UCSD-AML1 (cell line): ENCODE measurements at regions not wholly inside any gene's neighbourhood (a gene's known extent, or its start where the extent isn't known, plus 50 kb on each side); places are given as distances from the start of the nearest gene placed in this dataset.

Experiments used
- DNase-seq: peaks from one replicate; lab custom pipeline; 2025; ENCODE audit not compliant: unreplicated experiment; lab: John Stamatoyannopoulos, UW

GRCh38 chr6:71420693-71421328, 132.2 kb downstream of the OGFRL1 start:
- no peak for DNase-seq

- DNase-seq: no peak
Observed at GRCh38 chr6:71421611-71422010, 133.0 kb downstream of the OGFRL1 start.

GRCh38 chr6:71430018-71430417, 141.4 kb downstream of the OGFRL1 start:
- DNase-seq: no peak

GRCh38 chr6:71433441-71433840, 144.8 kb downstream of the OGFRL1 start:
- no peak for DNase-seq

GRCh38 chr6:71444222-71444621, 155.6 kb downstream of the OGFRL1 start:
- DNase-seq: no peak

GRCh38 chr6:71446057-71446456, 157.4 kb downstream of the OGFRL1 start:
- DNase-seq: no peak

GRCh38 chr6:71446470-71446869, 157.9 kb downstream of the OGFRL1 start:
- no peak for DNase-seq

- no peak for DNase-seq
Observed at GRCh38 chr6:71452697-71453370, 164.2 kb downstream of the OGFRL1 start.

- DNase-seq: no peak
Observed at GRCh38 chr6:71453371-71453706, 164.7 kb downstream of the OGFRL1 start.

GRCh38 chr6:71454056-71454455, 165.4 kb downstream of the OGFRL1 start:
- DNase-seq: no peak

- no peak for DNase-seq
Observed at GRCh38 chr6:71457929-71458328, 169.3 kb downstream of the OGFRL1 start.

- DNase-seq: no peak
Observed at GRCh38 chr6:71459162-71459561, 170.6 kb downstream of the OGFRL1 start.

GRCh38 chr6:71460933-71461332, 172.3 kb downstream of the OGFRL1 start:
- DNase-seq: no peak

GRCh38 chr6:71463061-71463460, 174.4 kb downstream of the OGFRL1 start:
- DNase-seq: no peak

GRCh38 chr6:71465096-71465495, 176.5 kb downstream of the OGFRL1 start:
- DNase-seq: no peak

GRCh38 chr6:71466362-71466761, 177.8 kb downstream of the OGFRL1 start:
- DNase-seq: no peak

- DNase-seq: no peak
Observed at GRCh38 chr6:71468038-71468437, 179.4 kb downstream of the OGFRL1 start.

- no peak for DNase-seq
Observed at GRCh38 chr6:71468841-71469700, 180.5 kb downstream of the OGFRL1 start.

GRCh38 chr6:71471718-71472117, 183.1 kb downstream of the OGFRL1 start:
- no peak for DNase-seq

GRCh38 chr6:71473926-71474325, 185.3 kb downstream of the OGFRL1 start:
- no peak for DNase-seq

GRCh38 chr6:71474942-71475341, 186.3 kb downstream of the OGFRL1 start:
- DNase-seq: no peak

GRCh38 chr6:71476371-71476770, 187.8 kb downstream of the OGFRL1 start:
- DNase-seq: no peak
